ENCODE measurements at regions not wholly inside any gene's neighbourhood (a gene's known extent, or its start where the extent isn't known, plus 50 kb on each side); places are given as distances from the start of the nearest gene placed in this dataset.

- intact Hi-C loops (cut with DNase I; ENCODE audit: low total_unique reads), result no loop called here
- Histone ChIP-seq H3K9me3 (no peaks in the 10 kb centered on the region), H3K36me3 (no peaks in the 10 kb centered on the region), H3K27me3 (no peaks in the 10 kb centered on the region), H3K27ac (no peak overlapping the region), H3K4me3 (no peak overlapping the region), H3K4me1 (no peaks in the 10 kb centered on the region)
- no peak for DNase-seq
- no peak for TF ChIP-seq CTCF (IDR thresholded peaks at IDR 0.05)
Measured at GRCh38 chr1:214843281-214843680, 239.3 kb upstream of the KCNK2 start.

- Histone ChIP-seq H3K4me3 (no peak overlapping the region), H3K4me1 (no peaks in the 10 kb centered on the region), H3K9me3 (no peaks in the 10 kb centered on the region), H3K36me3 (no peaks in the 10 kb centered on the region), H3K27me3 (no peaks in the 10 kb centered on the region), H3K27ac (no peak overlapping the region)
- no peak for DNase-seq
- no peak for TF ChIP-seq CTCF (IDR thresholded peaks at IDR 0.05)
- intact Hi-C loops (cut with DNase I; ENCODE audit: low total_unique reads), result no loop called here
Measured at GRCh38 chr1:214844319-214844718, 238.2 kb upstream of the KCNK2 start.

- no peak for TF ChIP-seq CTCF (IDR thresholded peaks at IDR 0.05)
- Histone ChIP-seq H3K4me3 (no peak overlapping the region), H3K4me1 (no peaks in the 10 kb centered on the region), H3K27ac (no peak overlapping the region), H3K36me3 (no peaks in the 10 kb centered on the region), H3K9me3 (no peaks in the 10 kb centered on the region), H3K27me3 (no peaks in the 10 kb centered on the region)
- DNase-seq, result no peak
- intact Hi-C loops (cut with DNase I; ENCODE audit: low total_unique reads), result no loop called here
Measured at GRCh38 chr1:214846276-214846675, 236.3 kb upstream of the KCNK2 start.

- no peaks in the 10 kb centered on the region for H3K9me3 ChIP-seq
- no peak for TF ChIP-seq CTCF (IDR thresholded peaks at IDR 0.05)
- no peak overlapping the region for H3K27ac ChIP-seq
- intact Hi-C loops (cut with DNase I; ENCODE audit: low total_unique reads), result no loop called here
- no peak for DNase-seq
- no peaks in the 10 kb centered on the region for H3K4me1 ChIP-seq
- H3K27me3 ChIP-seq, result no peaks in the 10 kb centered on the region
- no peaks in the 10 kb centered on the region for H3K36me3 ChIP-seq
- H3K4me3 ChIP-seq, result no peak overlapping the region
Measured at GRCh38 chr1:214847071-214847810, 235.3 kb upstream of the KCNK2 start.

GRCh38 chr1:214848101-214848500 is 234.4 kb upstream of the KCNK2 start:
- Histone ChIP-seq H3K4me1 (no peaks in the 10 kb centered on the region), H3K27me3 (no peaks in the 10 kb centered on the region), H3K27ac (no peak overlapping the region), H3K36me3 (no peaks in the 10 kb centered on the region), H3K9me3 (no peaks in the 10 kb centered on the region), H3K4me3 (no peak overlapping the region)
- intact Hi-C loops (cut with DNase I; ENCODE audit: low total_unique reads), result no loop called here
- no peak for DNase-seq
- TF ChIP-seq CTCF (IDR thresholded peaks at IDR 0.05), result no peak

All from tibial artery (tissue), 4 donors.